Activated T-helper 1 cell treated with anti-CD3 and anti-CD28 coated beads, Interleukin-12 subunit alpha, Interleukin-12 subunit beta, Interleukin-2, Interleukin-4 antibody, amounts not matched to agents 30 ng/mL and 10 ng/mL and 1 ng/mL, durations not matched to agents 14 hours and 24 hours and 36 hours (primary cell): ENCODE measurements at regions not wholly inside any gene's neighbourhood (a gene's known extent, or its start where the extent isn't known, plus 50 kb on each side); places are given as distances from the start of the nearest gene placed in this dataset.
"Not testable (repeated sequence)": the region's sequence is repeated elsewhere in the genome, so short reads cannot be mapped to it uniquely, and the experiment has no call there.

Experiments used
- DNase-seq: peaks from one replicate; pipeline ENCODE4 v3.0.0; 2021; ENCODE audit warnings: low spot score
- H3K27ac Mint-ChIP-seq: one replicate; pipeline ENCODE4 v1.8.0; 2021; ENCODE audit warnings: mild to moderate bottlenecking, mixed read lengths
- H3K27me3 Mint-ChIP-seq: one replicate; pipeline ENCODE4 v1.8.0; 2022; ENCODE audit warnings: mild to moderate bottlenecking, moderate library complexity, mixed read lengths; ENCODE audit not compliant: insufficient read depth
- H3K36me3 Mint-ChIP-seq: one replicate; pipeline ENCODE4 v1.8.0; 2021; ENCODE audit warnings: low read depth, mixed read lengths
- H3K4me1 Mint-ChIP-seq: one replicate; pipeline ENCODE4 v1.8.0; 2021; ENCODE audit warnings: low read depth, mixed read lengths
- H3K4me3 Mint-ChIP-seq: one replicate; pipeline ENCODE4 v1.8.0; 2021; ENCODE audit warnings: mild to moderate bottlenecking, moderate library complexity, mixed read lengths
- H3K9me3 Mint-ChIP-seq: one replicate; pipeline ENCODE4 v1.8.0; 2021; ENCODE audit warnings: mixed read lengths
- intact Hi-C: fragments of 100-400 bp; cut with micrococcal nuclease; formaldehyde crosslinking; loops from one replicate; pipeline ENCODE4 v1.15.1; 2024

DNA sequence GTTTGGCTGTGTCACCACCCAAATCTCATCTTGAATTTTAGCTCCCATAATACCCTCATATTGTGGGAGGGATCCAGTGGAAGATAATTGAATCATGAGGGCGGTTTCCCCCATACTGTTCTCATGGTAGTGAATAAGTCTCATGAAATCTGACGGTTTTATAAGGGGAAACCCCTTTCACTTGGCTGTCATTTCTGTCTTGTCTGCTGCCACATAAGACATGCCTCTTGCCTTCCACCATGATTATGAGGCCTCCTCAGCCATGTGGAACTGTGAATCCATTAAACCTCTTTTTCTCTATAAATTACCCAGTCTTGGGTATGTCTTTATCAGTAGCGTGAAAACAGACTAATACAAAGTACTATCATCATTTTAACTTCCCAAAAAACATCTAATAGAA lies 216.5 kb upstream of the SETMAR start:
- H3K4me3 Mint-ChIP-seq, H3K36me3 Mint-ChIP-seq, H3K27ac Mint-ChIP-seq, H3K4me1 Mint-ChIP-seq, H3K9me3 Mint-ChIP-seq, H3K27me3 Mint-ChIP-seq, intact Hi-C loops, DNase-seq: not testable (repeated sequence)

DNA sequence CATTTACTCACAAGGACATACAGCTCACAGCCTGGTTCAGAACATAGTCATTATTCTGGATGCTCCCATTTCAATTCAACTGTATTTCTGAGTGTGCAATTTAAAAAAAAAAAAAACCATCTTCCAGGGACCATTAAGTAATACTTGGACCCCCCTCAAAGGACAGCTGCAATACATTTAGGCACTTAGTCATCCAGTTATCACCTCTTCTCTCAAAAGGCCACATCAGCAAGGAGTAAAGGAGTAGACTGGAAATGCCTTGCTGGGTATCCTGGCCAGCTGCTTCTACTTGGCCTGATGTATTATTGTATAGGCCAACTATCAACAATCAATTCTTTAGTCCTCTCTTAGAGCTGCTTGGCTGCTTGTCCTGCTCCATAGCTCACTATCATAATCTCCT lies 211.4 kb upstream of the SETMAR start:
- no peaks in the 10 kb centered on the region for H3K9me3 Mint-ChIP-seq
- H3K27ac Mint-ChIP-seq = no peak overlapping the region
- H3K27me3 Mint-ChIP-seq = no peaks in the 10 kb centered on the region
- H3K4me1 Mint-ChIP-seq = no peaks in the 10 kb centered on the region
- no peaks in the 10 kb centered on the region for H3K36me3 Mint-ChIP-seq
- DNase-seq = no peak
- intact Hi-C loops = no loop called here
- H3K4me3 Mint-ChIP-seq = no peak overlapping the region

DNA sequence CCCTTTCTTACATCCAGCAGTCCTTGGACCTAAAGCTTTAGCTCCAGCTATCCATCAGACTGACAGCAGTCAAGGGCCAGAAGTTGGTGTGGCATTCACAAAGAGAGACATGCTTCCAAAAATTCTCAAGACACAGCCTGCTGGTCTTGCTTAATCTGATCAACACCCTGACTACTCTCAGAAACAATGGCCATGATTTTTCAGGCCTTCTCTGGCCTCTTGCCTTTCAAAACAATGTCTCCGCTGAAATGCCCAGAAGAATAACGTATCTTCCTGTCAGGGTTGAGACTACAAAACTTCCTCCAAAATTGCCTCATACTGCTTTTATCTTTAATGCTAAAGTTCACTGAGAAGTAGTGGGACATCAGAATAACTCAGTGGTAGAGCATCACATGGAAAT lies 205.4 kb upstream of the SETMAR start:
- H3K9me3 Mint-ChIP-seq = no peaks in the 10 kb centered on the region
- H3K4me1 Mint-ChIP-seq = no peaks in the 10 kb centered on the region
- DNase-seq = no peak
- H3K4me3 Mint-ChIP-seq = no peak overlapping the region
- H3K27me3 Mint-ChIP-seq = peaks cover 2% of the 10 kb centered on the region
- intact Hi-C loops = no loop called here
- H3K27ac Mint-ChIP-seq = no peak overlapping the region
- no peaks in the 10 kb centered on the region for H3K36me3 Mint-ChIP-seq

DNA sequence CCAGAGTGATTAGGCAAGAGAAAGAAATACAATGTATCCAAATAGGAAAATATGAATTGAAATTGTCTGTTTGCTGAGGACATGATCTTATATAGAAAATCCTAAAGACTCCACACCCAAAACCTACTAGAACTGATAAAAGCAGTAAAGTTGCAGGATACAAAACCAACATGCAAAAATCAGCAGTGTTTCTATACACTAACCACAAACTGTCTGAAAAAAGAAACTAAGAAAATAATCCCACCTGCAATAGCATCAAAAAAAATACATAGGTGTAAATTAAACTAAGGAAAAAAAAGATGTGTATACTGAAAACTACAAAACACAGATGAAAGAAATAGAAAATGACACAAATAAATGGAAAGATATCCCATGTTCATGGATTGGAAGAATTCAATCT lies 203.6 kb upstream of the SETMAR start:
- no peaks in the 10 kb centered on the region for H3K36me3 Mint-ChIP-seq
- H3K27ac Mint-ChIP-seq = no peak overlapping the region
- intact Hi-C loops = no loop called here
- peaks cover 2% of the 10 kb centered on the region for H3K27me3 Mint-ChIP-seq
- no peak overlapping the region for H3K4me3 Mint-ChIP-seq
- no peak for DNase-seq
- no peaks in the 10 kb centered on the region for H3K4me1 Mint-ChIP-seq
- H3K9me3 Mint-ChIP-seq = no peaks in the 10 kb centered on the region

DNA sequence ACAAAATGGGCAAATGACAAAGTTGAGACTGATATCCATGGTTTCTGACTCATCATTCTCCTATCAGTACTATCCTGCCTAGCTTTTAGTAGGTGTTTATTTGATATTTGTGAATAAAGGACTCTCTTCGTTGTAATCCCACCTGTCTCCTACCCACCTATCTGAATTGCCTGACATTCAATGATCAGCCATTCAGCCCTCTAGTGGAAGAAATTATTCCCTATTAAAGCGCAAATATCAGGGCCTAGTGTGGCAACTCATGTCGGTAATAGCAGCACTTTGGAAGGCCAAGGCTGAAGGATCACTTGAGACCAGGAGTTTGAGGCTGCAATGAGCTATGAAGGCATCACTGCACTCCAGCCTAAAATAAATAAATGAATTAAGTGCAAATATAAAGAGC lies 195.7 kb upstream of the SETMAR start:
- H3K4me3 Mint-ChIP-seq = no peak overlapping the region
- intact Hi-C loops = no loop called here
- H3K9me3 Mint-ChIP-seq = no peaks in the 10 kb centered on the region
- no peak overlapping the region for H3K27ac Mint-ChIP-seq
- no peak for DNase-seq
- H3K27me3 Mint-ChIP-seq = no peaks in the 10 kb centered on the region
- no peaks in the 10 kb centered on the region for H3K4me1 Mint-ChIP-seq
- no peaks in the 10 kb centered on the region for H3K36me3 Mint-ChIP-seq

DNA sequence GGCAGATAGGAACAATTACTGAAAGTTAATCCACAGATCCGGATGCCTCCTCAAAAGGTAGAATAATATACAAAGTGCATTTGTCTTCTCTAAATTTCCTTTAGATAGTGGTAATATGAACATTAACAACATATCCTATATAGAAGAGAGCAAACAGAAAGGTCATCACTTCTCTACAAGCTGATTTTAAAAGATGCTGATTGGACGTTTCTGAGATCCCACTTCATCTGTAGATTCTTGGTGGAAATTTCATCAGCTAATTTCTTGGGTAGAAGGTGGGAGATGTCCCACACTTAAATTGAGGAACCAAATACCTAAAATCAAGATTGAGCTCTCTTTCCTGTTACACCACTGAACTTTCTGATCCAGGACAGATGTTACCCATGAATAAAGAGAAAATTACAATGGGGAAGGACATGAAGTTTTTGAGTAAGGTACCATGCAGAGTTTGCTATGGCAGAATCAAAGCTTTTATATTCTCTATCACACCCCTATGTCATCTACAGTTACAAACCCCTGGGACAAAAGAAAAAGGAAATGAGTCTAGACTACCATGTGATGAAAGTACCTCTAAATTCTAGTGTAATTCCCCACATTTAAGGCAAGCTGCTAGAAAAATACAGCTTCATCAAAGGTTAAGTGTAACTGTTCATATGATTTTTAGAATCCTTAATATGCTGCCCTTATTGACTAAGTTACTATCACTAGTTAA lies 189.2 kb upstream of the SETMAR start:
- H3K4me3 Mint-ChIP-seq = no peak overlapping the region
- no peak overlapping the region for H3K27ac Mint-ChIP-seq
- no peaks in the 10 kb centered on the region for H3K9me3 Mint-ChIP-seq
- no peaks in the 10 kb centered on the region for H3K27me3 Mint-ChIP-seq
- no peaks in the 10 kb centered on the region for H3K36me3 Mint-ChIP-seq
- intact Hi-C loops = no loop called here
- DNase-seq = no peak
- H3K4me1 Mint-ChIP-seq = no peaks in the 10 kb centered on the region

DNA sequence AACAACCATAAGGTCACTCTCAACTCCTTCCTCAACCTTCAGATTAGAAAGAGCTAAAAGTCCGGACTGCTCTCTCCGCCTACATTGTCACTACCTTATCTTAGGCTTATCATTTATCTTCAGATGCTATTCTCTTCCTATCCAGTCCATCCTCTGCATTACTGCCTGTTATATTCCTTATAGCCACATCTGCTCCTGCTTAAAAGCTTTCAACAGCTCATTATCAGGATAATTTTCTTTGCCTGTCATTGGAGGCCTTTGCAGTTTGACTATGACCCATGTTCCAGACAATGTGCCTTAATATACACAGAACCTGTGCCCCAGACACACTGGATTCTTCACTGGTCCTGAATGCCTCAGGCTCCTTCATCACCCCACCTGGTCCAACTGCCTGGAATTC lies 184.1 kb upstream of the SETMAR start:
- Mint-ChIP-seq H3K27ac (no peak overlapping the region), H3K36me3 (no peaks in the 10 kb centered on the region), H3K4me3 (no peak overlapping the region), H3K27me3 (no peaks in the 10 kb centered on the region), H3K9me3 (no peaks in the 10 kb centered on the region), H3K4me1 (no peaks in the 10 kb centered on the region)
- no peak for DNase-seq
- intact Hi-C loops = no loop called here

DNA sequence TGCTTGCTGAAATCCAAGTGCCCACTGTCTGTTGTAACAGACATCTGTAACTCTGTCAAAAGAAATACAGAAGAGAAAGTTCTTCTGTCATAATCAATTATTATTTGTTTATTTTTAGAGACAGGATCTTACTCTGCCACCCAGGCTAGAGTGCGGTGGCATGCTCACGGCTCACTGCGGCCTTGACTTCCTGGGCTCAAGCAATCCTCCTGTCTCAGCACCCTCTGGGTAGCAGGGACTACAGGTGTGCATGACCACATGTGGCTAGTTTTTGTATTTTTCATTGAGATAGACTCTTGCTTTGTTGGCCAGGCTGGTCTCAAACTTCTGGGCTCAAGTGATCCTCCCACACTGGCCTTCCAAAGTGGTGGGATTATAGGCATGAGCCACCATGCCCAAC lies 177.6 kb upstream of the SETMAR start:
- Mint-ChIP-seq H3K36me3 (no peaks in the 10 kb centered on the region), H3K4me1 (no peaks in the 10 kb centered on the region), H3K27ac (no peak overlapping the region), H3K27me3 (no peaks in the 10 kb centered on the region), H3K9me3 (no peaks in the 10 kb centered on the region), H3K4me3 (no peak overlapping the region)
- no peak for DNase-seq
- intact Hi-C loops = no loop called here

DNA sequence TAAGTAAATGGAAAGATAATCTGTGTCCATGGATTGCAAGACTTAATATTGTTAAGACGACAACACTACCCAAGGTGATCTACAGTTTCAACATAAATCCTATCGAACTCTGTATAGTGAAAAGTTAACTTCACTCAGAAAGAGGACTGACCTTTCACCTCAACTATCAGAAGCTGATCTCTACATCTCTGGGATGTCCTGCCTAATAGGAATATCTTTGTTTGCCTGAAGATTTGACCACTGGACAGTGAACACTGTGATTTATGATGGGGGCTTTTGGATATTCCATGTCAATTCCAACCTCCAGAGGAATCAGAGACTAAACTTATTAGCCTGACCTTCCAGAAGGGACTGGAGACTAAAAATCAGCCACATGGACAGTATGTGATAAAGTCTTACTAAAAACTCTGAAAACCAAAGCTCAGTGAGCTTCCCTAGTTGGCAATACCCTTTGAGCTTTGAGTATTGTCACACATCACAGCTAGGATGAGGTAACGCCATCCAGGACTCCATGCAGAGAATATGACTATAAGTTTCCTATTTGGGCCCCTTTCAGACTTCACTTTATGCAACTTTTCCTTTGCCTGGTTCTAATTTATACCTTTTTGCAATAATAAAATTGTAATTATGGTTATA lies 164.9 kb upstream of the SETMAR start:
- H3K4me3 Mint-ChIP-seq = no peak overlapping the region

DNA sequence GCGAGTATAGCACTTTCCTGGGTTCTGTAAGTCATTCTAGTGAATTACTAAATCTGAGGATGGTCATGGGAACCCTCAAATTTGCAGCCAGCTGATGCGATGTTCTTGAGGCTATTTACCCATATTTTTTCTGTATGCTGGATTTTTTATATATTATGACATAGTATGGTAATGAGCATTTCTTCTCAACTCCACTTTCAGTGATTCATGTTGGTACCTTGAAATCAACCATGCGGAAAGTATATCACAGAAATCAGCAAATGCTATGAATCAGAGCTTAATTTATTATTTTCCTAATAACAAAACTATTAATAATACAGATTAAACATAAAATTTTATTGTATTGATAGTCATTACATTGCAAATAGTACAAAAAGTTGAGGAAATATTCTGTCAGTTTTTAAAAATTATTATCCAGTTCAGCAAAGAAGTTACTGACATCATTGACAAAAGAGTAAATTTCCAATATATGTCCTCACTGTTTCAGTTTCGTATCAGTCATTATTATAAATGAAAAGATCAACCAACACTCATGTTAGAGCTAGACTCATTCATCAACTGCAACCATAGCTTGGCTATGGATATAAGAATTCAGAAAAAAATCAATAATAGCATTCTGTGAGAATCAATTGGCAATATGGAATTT lies 164.3 kb upstream of the SETMAR start:
- Mint-ChIP-seq H3K36me3 (no peaks in the 10 kb centered on the region), H3K4me3 (no peak overlapping the region), H3K9me3 (no peaks in the 10 kb centered on the region), H3K27ac (no peak overlapping the region), H3K27me3 (peaks cover 1% of the 10 kb centered on the region), H3K4me1 (no peaks in the 10 kb centered on the region)
- no peak for DNase-seq
- intact Hi-C loops = no loop called here

More for the DNA sequence above, 164.9 kb upstream of the SETMAR start:
- peaks cover 1% of the 10 kb centered on the region for H3K27me3 Mint-ChIP-seq
- no peak for DNase-seq
- no peaks in the 10 kb centered on the region for H3K9me3 Mint-ChIP-seq
- no peaks in the 10 kb centered on the region for H3K36me3 Mint-ChIP-seq
- intact Hi-C loops = no loop called here
- no peak overlapping the region for H3K27ac Mint-ChIP-seq
- no peaks in the 10 kb centered on the region for H3K4me1 Mint-ChIP-seq

DNA sequence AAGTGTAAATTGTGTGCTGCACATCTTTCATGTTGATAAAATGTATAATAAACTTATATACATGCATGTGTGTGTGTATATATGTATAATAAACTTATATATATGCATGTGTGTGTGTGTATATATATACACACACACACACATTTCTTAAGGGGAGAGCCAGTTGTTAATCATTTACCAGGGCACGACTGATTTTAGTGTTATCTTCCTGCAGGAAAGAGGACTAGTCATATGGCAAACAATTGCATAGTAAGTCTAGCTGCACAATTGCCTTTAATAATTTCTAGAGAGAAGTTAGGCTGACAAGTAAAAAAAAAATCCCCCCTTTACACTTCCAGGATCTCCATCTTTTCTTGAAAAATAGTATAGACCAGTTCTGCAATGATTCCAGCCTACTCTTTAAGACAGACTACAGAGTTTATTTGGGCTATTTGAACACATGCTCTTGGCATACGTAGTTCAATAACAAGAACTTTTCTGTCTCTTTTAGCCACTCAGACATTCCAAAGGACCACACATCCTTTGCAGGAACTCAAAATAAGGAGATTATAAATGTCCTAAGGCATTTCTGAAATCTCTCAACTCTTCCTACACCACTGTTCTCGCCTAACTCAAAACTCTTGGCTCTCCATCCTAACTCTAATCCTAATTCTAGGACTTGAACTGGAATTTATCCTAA lies 163.6 kb upstream of the SETMAR start:
- Mint-ChIP-seq H3K4me3 (no peak overlapping the region), H3K4me1 (no peaks in the 10 kb centered on the region), H3K9me3 (no peaks in the 10 kb centered on the region)

DNA sequence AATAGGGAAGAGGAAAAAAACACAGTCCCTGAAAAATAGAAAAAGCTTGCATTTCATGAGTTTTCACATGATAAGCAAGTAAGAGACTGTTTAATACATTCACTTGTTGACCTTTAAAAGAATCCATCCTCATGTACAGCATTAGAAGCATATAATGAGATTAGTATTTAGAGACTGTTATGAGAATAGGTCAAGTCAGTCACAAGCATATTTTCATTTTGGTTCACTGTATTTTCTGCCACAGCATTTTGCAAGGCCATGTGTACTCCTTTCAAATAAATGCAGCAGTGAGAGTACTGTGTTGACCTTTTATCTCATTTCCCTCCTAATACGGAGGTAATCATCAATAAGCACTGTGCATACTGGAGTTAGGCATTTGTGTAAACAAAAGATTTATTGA lies 162.2 kb upstream of the SETMAR start:
- no peak overlapping the region for H3K27ac Mint-ChIP-seq
- H3K27me3 Mint-ChIP-seq = no peaks in the 10 kb centered on the region
- no peak overlapping the region for H3K4me3 Mint-ChIP-seq
- DNase-seq = no peak
- no peaks in the 10 kb centered on the region for H3K4me1 Mint-ChIP-seq
- intact Hi-C loops = no loop called here
- H3K36me3 Mint-ChIP-seq = no peaks in the 10 kb centered on the region
- H3K9me3 Mint-ChIP-seq = no peaks in the 10 kb centered on the region

More for the DNA sequence above, 163.6 kb upstream of the SETMAR start:
- Mint-ChIP-seq H3K27me3 (no peaks in the 10 kb centered on the region), H3K27ac (no peak overlapping the region), H3K36me3 (no peaks in the 10 kb centered on the region)
- intact Hi-C loops = no loop called here
- no peak for DNase-seq

DNA sequence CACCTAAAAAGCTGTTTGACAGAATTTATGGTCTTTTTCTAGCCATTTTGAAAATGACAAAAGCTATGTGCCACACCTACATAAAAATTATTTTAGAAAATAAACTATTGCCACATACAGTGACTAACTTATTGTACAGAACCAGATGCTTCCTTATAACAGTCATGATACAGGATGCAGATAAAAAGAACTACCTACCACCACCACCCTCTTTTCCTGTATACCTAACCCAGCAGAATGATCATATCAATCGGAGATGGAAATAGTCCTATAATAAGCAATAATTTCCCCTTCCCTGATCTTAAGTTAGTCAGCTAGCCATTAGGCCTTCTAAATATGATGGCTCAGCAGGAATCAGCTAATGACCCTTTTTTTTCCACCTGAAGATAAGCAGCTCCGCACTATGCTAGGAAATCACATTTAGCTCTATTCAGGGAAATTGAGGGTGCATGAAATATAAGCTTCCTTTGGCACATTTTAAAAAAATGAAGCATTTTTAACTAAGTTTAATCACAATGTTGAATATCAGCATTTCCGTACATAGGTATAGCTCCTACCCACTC lies 155.5 kb upstream of the SETMAR start:
- H3K27ac Mint-ChIP-seq = no peak overlapping the region
- no peaks in the 10 kb centered on the region for H3K9me3 Mint-ChIP-seq
- H3K4me3 Mint-ChIP-seq = no peak overlapping the region
- H3K4me1 Mint-ChIP-seq = no peaks in the 10 kb centered on the region
- no peaks in the 10 kb centered on the region for H3K36me3 Mint-ChIP-seq
- intact Hi-C loops = no loop called here
- no peak for DNase-seq
- peaks cover 1% of the 10 kb centered on the region for H3K27me3 Mint-ChIP-seq
